Mucosa of descending colon (tissue), 3 donors: ENCODE measurements at regions not wholly inside any gene's neighbourhood (a gene's known extent, or its start where the extent isn't known, plus 50 kb on each side); places are given as distances from the start of the nearest gene placed in this dataset.

Experiments used
- ATAC-seq: fragments of 200-7000 bp; cut with Tn5 transposase; one replicate; pipeline ENCODE4 v1.9.1; 2020; ENCODE audit warnings: mild to moderate bottlenecking, moderate library complexity
- DNase-seq, 3 donors: peaks; one replicate each; pipeline ENCODE4 v3.0.0-alpha.2; 2020
- H3K36me3 ChIP-seq: fragments of 200-600 bp; one replicate; pipeline ENCODE4 v1.8.0; 2021; ENCODE audit warnings: low read depth, mild to moderate bottlenecking
- H3K4me1 ChIP-seq: fragments of 200-600 bp; one replicate; pipeline ENCODE4 v1.8.0; 2021; ENCODE audit warnings: low read depth, mild to moderate bottlenecking
- H3K4me3 ChIP-seq: fragments of 200-600 bp; one replicate; pipeline ENCODE4 v1.8.0; 2021; ENCODE audit warnings: mild to moderate bottlenecking
- H3K9me3 ChIP-seq: fragments of 200-600 bp; one replicate; pipeline ENCODE4 v1.8.0; 2021; ENCODE audit warnings: mild to moderate bottlenecking
- CTCF ChIP-seq: fragments of 200-600 bp; IDR thresholded peaks from one replicate; pipeline ENCODE4 v1.8.0; 2022; ENCODE audit warnings: antibody characterized with exemption, mild to moderate bottlenecking
- intact Hi-C, 2 donors: fragments of 100-400 bp; cut with DNase I in 1 of 2; cut with micrococcal nuclease in 1 of 2; formaldehyde crosslinking; loops; one replicate each; pipeline versions ENCODE4 v1.11.0 to v1.11.1; 2022; cut with DNase I, micrococcal nuclease
- donor health status: DM: no; HTN: no; CAD: no; lungs with moderate emphysema.
- donor health status: DM: no; HTN: no; CAD: no.
- donor health status: DM: no; HTN: yes; CAD: no.

GRCh38 chr1:82562448-82562847 lies 761.7 kb downstream of the ADGRL2 start:
- Histone ChIP-seq H3K36me3 (no peaks in the 10 kb centered on the region), H3K9me3 (no peaks in the 10 kb centered on the region), H3K4me1 (no peaks in the 10 kb centered on the region), H3K4me3 (no peak overlapping the region)
- intact Hi-C loops = no loop called here
- ATAC-seq = no peak
- DNase-seq = no peak
- no peak for TF ChIP-seq CTCF

- Histone ChIP-seq H3K4me1 (no peaks in the 10 kb centered on the region), H3K9me3 (no peaks in the 10 kb centered on the region), H3K36me3 (no peaks in the 10 kb centered on the region), H3K4me3 (no peak overlapping the region)
- TF ChIP-seq CTCF = no peak
- DNase-seq (no peak), ATAC-seq (no peak)
- intact Hi-C loops = no loop called here
Measured at GRCh38 chr1:82560566-82560965, 759.8 kb downstream of the ADGRL2 start.

- Histone ChIP-seq H3K4me3 (no peak overlapping the region), H3K9me3 (no peaks in the 10 kb centered on the region), H3K4me1 (no peaks in the 10 kb centered on the region), H3K36me3 (no peaks in the 10 kb centered on the region)
- no peak for TF ChIP-seq CTCF
- ATAC-seq (no peak), DNase-seq (no peak)
- intact Hi-C loops = no loop called here
Measured at GRCh38 chr1:82555501-82555900, 754.8 kb downstream of the ADGRL2 start.

- TF ChIP-seq CTCF = no peak
- no peaks in the 10 kb centered on the region for H3K4me1 ChIP-seq
- H3K9me3 ChIP-seq = no peaks in the 10 kb centered on the region
- no peak for ATAC-seq
- H3K36me3 ChIP-seq = no peaks in the 10 kb centered on the region
- no peak for DNase-seq
- intact Hi-C loops = no loop called here
- H3K4me3 ChIP-seq = no peak overlapping the region
Measured at GRCh38 chr1:82549841-82550240, 749.1 kb downstream of the ADGRL2 start.

- H3K4me1 ChIP-seq = no peaks in the 10 kb centered on the region
- intact Hi-C loops = no loop called here
- DNase-seq = no peak
- H3K36me3 ChIP-seq = no peaks in the 10 kb centered on the region
- H3K4me3 ChIP-seq = no peak overlapping the region
- peaks cover 5% of the 10 kb centered on the region for H3K9me3 ChIP-seq
- no peak for TF ChIP-seq CTCF
- no peak for ATAC-seq
Measured at GRCh38 chr1:82542766-82543165, 742.0 kb downstream of the ADGRL2 start.

GRCh38 chr1:82542141-82542540 lies 741.4 kb downstream of the ADGRL2 start:
- no peak for ATAC-seq
- Histone ChIP-seq H3K36me3 (no peaks in the 10 kb centered on the region), H3K9me3 (peaks cover 5% of the 10 kb centered on the region), H3K4me1 (no peaks in the 10 kb centered on the region), H3K4me3 (no peak overlapping the region)
- DNase-seq = no peak
- TF ChIP-seq CTCF = no peak
- intact Hi-C loops = no loop called here
